ENCODE measurements at regions not wholly inside any gene's neighbourhood (a gene's known extent, or its start where the extent isn't known, plus 50 kb on each side); places are given as distances from the start of the nearest gene placed in this dataset.

DNA sequence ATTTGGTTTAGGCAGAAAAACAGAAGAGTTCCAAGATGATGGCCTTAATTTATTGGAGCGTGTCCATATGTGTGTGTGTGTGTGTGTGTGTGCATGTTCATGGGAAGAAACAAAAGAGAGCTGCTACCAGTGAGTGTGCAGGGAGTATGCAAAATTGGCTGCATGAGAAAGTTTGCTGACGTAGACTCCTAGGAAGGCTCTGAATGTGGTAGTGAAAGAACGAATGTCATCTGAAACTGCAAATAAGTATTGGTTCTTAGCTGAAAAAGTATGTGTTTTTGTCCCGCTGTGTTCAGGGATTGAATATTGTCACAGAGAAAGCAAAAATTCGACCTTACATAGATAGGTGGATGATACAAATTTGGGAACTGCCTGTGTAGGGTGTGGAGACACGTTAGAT is 542.6 kb upstream of the COX7C start:
- Mint-ChIP-seq H3K27me3 (ENCODE audit: low read depth) (no peaks in the 10 kb centered on the region), H3K9me3 (peaks cover 11% of the 10 kb centered on the region), H3K4me1 (ENCODE audit: low read depth) (no peaks in the 10 kb centered on the region), H3K27ac (no peak overlapping the region), H3K36me3 (ENCODE audit: low read depth) (no peaks in the 10 kb centered on the region), H3K4me3 (ENCODE audit: low read depth) (no peak overlapping the region)
- no peak for DNase-seq (ENCODE audit: low spot score)
- intact Hi-C loops (cut with micrococcal nuclease), result no loop called here

GRCh38 chr5:86095092-86095491 is 522.6 kb upstream of the COX7C start:
- Mint-ChIP-seq H3K27ac (no peak overlapping the region), H3K9me3 (no peaks in the 10 kb centered on the region), H3K27me3 (ENCODE audit: low read depth) (no peaks in the 10 kb centered on the region), H3K4me3 (ENCODE audit: low read depth) (no peak overlapping the region), H3K36me3 (ENCODE audit: low read depth) (no peaks in the 10 kb centered on the region), H3K4me1 (ENCODE audit: low read depth) (no peaks in the 10 kb centered on the region)
- DNase-seq (ENCODE audit: low spot score), result no peak
- intact Hi-C loops (cut with micrococcal nuclease), result no loop called here

DNA sequence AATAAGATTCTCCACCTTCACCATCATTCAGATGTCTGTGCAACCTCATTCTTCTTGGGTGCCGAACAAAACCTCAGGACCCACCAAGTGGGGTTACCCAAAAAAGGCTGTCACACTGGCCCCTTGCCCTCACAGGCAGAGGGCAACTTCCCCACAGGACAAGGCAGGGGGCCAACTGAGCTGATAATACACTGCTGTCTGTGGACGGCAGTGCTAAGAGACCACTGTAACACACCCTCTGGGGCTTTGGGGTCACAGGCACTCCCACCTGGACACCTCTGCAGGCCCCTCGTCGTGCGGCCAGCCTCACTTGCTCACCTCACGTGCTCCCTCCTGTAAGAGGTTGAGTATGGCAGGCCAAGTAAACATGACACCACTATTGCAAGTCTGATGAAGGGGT is 515.8 kb upstream of the COX7C start:
- DNase-seq (ENCODE audit: low spot score), result no peak
- H3K4me1 Mint-ChIP-seq (ENCODE audit: low read depth), result no peaks in the 10 kb centered on the region
- H3K9me3 Mint-ChIP-seq, result no peaks in the 10 kb centered on the region
- no peaks in the 10 kb centered on the region for H3K27me3 Mint-ChIP-seq (ENCODE audit: low read depth)
- no peaks in the 10 kb centered on the region for H3K36me3 Mint-ChIP-seq (ENCODE audit: low read depth)
- H3K27ac Mint-ChIP-seq, result no peak overlapping the region
- no peak overlapping the region for H3K4me3 Mint-ChIP-seq (ENCODE audit: low read depth)
- intact Hi-C loops (cut with micrococcal nuclease), result no loop called here

GRCh38 chr5:86108825-86109224 is 508.9 kb upstream of the COX7C start:
- H3K36me3 Mint-ChIP-seq (ENCODE audit: low read depth), result no peaks in the 10 kb centered on the region
- H3K27me3 Mint-ChIP-seq (ENCODE audit: low read depth), result no peaks in the 10 kb centered on the region
- no peaks in the 10 kb centered on the region for H3K9me3 Mint-ChIP-seq

DNA sequence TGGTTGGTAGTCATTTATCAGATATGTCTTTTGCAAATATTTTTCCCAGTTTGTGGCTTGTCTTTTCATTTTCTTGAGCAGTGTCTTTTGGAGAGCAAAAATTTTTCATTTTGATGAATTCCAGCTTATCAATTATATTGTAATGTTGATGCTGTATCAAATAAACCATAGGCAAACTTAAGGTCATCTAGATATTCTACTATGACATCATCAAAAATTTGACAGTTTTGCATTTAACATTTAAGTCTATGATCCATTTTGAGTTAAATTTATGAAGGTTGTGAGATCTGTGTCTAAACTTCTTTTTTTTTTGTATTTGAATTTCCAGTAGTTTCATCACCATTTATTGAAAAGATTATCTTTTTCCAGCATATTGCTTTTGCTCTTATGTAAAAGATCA is 505.5 kb upstream of the COX7C start:
- no peak overlapping the region for H3K27ac Mint-ChIP-seq
- no peaks in the 10 kb centered on the region for H3K27me3 Mint-ChIP-seq (ENCODE audit: low read depth)
- no peak for DNase-seq (ENCODE audit: low spot score)
- no peaks in the 10 kb centered on the region for H3K9me3 Mint-ChIP-seq
- H3K4me1 Mint-ChIP-seq (ENCODE audit: low read depth), result no peaks in the 10 kb centered on the region
- H3K4me3 Mint-ChIP-seq (ENCODE audit: low read depth), result no peak overlapping the region
- intact Hi-C loops (cut with micrococcal nuclease), result no loop called here
- no peaks in the 10 kb centered on the region for H3K36me3 Mint-ChIP-seq (ENCODE audit: low read depth)

More at GRCh38 chr5:86108825-86109224, 508.9 kb upstream of the COX7C start:
- H3K4me1 Mint-ChIP-seq (ENCODE audit: low read depth), result no peaks in the 10 kb centered on the region
- DNase-seq (ENCODE audit: low spot score), result no peak
- H3K27ac Mint-ChIP-seq, result no peak overlapping the region
- intact Hi-C loops (cut with micrococcal nuclease), result no loop called here
- no peak overlapping the region for H3K4me3 Mint-ChIP-seq (ENCODE audit: low read depth)

DNA sequence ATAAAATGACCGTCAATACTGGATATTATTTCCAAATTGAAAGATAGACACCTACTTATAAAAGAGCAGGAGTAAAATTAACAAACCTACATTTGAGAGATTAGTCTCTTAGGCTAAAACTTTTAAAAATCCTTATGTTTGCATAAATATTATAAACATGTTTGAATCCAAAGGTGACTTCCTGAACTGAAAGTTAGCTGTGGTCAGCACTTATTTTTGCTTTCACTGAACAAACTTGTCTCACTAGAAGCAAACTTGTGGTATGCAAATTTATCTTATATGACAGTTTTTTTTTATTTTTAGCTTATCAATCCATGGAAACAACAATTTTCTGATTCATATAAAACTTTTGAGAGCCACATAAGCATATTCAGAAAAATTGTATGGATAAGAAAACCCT is 502.6 kb upstream of the COX7C start:
- DNase-seq (ENCODE audit: low spot score), result no peak
- intact Hi-C loops (cut with micrococcal nuclease), result no loop called here
- Mint-ChIP-seq H3K36me3 (ENCODE audit: low read depth) (no peaks in the 10 kb centered on the region), H3K27ac (no peak overlapping the region), H3K9me3 (no peaks in the 10 kb centered on the region), H3K27me3 (ENCODE audit: low read depth) (no peaks in the 10 kb centered on the region), H3K4me1 (ENCODE audit: low read depth) (no peaks in the 10 kb centered on the region), H3K4me3 (ENCODE audit: low read depth) (no peak overlapping the region)

DNA sequence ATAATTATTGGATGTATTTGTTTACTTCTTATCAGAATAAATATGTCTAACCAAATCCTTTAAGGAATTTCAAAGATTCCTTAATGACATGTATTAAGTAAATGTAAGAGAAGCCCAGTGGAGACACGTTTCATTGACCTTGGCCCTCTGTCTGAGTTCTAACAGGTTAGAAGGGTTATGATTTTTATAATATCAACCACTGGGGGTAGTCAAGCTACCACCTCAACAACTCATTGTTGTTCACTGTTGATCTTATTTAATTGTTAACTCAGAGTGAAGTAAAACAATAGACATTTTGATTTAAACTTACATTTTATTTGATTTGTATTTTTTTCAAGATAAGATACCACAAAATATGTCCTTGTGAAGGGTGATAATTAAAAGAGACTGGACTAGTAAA is 499.2 kb upstream of the COX7C start:
- Mint-ChIP-seq H3K9me3 (no peaks in the 10 kb centered on the region), H3K27me3 (ENCODE audit: low read depth) (no peaks in the 10 kb centered on the region), H3K4me1 (ENCODE audit: low read depth) (no peaks in the 10 kb centered on the region), H3K36me3 (ENCODE audit: low read depth) (no peaks in the 10 kb centered on the region), H3K27ac (no peak overlapping the region), H3K4me3 (ENCODE audit: low read depth) (no peak overlapping the region)
- DNase-seq (ENCODE audit: low spot score), result no peak
- intact Hi-C loops (cut with micrococcal nuclease), result no loop called here

GRCh38 chr5:86124333-86124732 is 493.4 kb upstream of the COX7C start:
- Mint-ChIP-seq H3K4me1 (ENCODE audit: low read depth) (no peaks in the 10 kb centered on the region), H3K36me3 (ENCODE audit: low read depth) (no peaks in the 10 kb centered on the region), H3K27ac (no peak overlapping the region), H3K9me3 (no peaks in the 10 kb centered on the region), H3K27me3 (ENCODE audit: low read depth) (no peaks in the 10 kb centered on the region), H3K4me3 (ENCODE audit: low read depth) (no peak overlapping the region)
- intact Hi-C loops (cut with micrococcal nuclease), result no loop called here
- DNase-seq (ENCODE audit: low spot score), result no peak

DNA sequence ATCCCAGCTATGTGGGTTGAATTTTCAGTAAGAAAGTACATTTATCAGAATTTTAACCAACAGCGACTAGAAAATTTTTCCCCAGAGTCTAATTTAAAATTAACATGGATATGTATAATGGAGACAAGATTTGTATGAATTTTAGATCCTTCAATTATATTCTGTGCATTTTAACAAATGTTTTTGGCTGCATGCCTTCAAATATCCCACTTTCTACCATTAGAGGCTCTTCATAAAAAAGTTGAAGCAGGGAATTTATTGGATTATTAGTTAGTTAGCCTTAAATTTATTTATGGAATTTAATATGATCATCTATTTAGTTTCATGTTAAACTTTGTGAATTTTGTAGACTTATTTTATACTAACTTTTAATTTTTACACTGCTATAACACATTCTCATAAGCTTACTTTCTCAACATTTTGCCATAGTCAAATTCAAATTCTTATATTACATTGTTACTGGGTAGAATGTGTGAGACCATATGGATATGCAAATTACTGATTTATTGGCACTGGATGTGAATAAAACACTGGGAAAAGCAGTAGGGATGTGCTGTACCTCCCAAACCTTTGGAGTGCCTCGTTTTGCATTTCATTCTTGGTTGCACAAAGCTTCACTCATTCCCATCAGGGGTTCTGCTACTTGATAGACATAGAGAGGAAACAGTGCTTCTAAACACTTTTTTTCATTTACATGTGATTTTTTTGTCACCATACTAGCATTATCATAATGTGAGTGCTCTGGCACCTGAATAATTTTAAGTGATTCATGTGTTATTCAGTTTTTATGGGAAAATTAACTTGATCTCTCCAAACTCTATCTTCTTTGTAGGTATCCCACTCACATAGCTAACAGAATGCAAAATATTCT is 491.8 kb upstream of the COX7C start:
- no peak overlapping the region for H3K27ac Mint-ChIP-seq
- H3K4me1 Mint-ChIP-seq (ENCODE audit: low read depth), result no peaks in the 10 kb centered on the region
- H3K27me3 Mint-ChIP-seq (ENCODE audit: low read depth), result no peaks in the 10 kb centered on the region
- DNase-seq (ENCODE audit: low spot score), result no peak
- no peak overlapping the region for H3K4me3 Mint-ChIP-seq (ENCODE audit: low read depth)
- H3K9me3 Mint-ChIP-seq, result no peaks in the 10 kb centered on the region
- intact Hi-C loops (cut with micrococcal nuclease), result no loop called here
- H3K36me3 Mint-ChIP-seq (ENCODE audit: low read depth), result no peaks in the 10 kb centered on the region

- no peaks in the 10 kb centered on the region for H3K4me1 Mint-ChIP-seq (ENCODE audit: low read depth)
- no peaks in the 10 kb centered on the region for H3K9me3 Mint-ChIP-seq
- H3K4me3 Mint-ChIP-seq (ENCODE audit: low read depth), result no peak overlapping the region
- no peaks in the 10 kb centered on the region for H3K36me3 Mint-ChIP-seq (ENCODE audit: low read depth)
- no peak overlapping the region for H3K27ac Mint-ChIP-seq
- intact Hi-C loops (cut with micrococcal nuclease), result no loop called here
- no peaks in the 10 kb centered on the region for H3K27me3 Mint-ChIP-seq (ENCODE audit: low read depth)
- DNase-seq (ENCODE audit: low spot score), result no peak
These were observed 490.0 kb upstream of the COX7C start for GRCh38 chr5:86127696-86128095.

- no peaks in the 10 kb centered on the region for H3K27me3 Mint-ChIP-seq (ENCODE audit: low read depth)
- no peaks in the 10 kb centered on the region for H3K36me3 Mint-ChIP-seq (ENCODE audit: low read depth)
- intact Hi-C loops (cut with micrococcal nuclease), result no loop called here
- H3K4me3 Mint-ChIP-seq (ENCODE audit: low read depth), result no peak overlapping the region
- no peak overlapping the region for H3K27ac Mint-ChIP-seq
- H3K4me1 Mint-ChIP-seq (ENCODE audit: low read depth), result no peaks in the 10 kb centered on the region
- H3K9me3 Mint-ChIP-seq, result no peaks in the 10 kb centered on the region
- DNase-seq (ENCODE audit: low spot score), result no peak
These were observed 488.7 kb upstream of the COX7C start for GRCh38 chr5:86129009-86129408.

DNA sequence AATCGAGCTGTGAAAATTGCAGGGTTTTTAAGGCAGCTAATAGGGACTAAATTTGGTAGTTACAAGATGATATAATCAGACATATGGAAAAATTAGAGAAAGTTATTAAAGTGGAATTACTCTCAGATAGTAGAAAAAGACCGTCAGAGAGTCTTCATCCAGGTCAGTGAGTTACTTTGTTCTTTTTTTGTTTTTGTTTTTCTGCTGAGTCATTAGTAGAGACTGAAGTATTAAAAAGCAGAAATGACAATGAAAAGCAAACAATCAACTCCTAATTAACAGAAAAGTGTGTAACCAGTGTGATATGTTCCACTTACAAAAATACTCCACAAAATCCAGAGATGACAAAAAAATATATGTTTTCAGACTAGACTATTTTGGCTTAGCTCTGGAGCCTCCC is 480.4 kb upstream of the COX7C start:
- H3K27ac Mint-ChIP-seq, result no peak overlapping the region
- H3K4me3 Mint-ChIP-seq (ENCODE audit: low read depth), result no peak overlapping the region
- no peaks in the 10 kb centered on the region for H3K9me3 Mint-ChIP-seq
- intact Hi-C loops (cut with micrococcal nuclease), result no loop called here
- H3K36me3 Mint-ChIP-seq (ENCODE audit: low read depth), result no peaks in the 10 kb centered on the region
- H3K27me3 Mint-ChIP-seq (ENCODE audit: low read depth), result no peaks in the 10 kb centered on the region
- no peaks in the 10 kb centered on the region for H3K4me1 Mint-ChIP-seq (ENCODE audit: low read depth)
- no peak for DNase-seq (ENCODE audit: low spot score)

DNA sequence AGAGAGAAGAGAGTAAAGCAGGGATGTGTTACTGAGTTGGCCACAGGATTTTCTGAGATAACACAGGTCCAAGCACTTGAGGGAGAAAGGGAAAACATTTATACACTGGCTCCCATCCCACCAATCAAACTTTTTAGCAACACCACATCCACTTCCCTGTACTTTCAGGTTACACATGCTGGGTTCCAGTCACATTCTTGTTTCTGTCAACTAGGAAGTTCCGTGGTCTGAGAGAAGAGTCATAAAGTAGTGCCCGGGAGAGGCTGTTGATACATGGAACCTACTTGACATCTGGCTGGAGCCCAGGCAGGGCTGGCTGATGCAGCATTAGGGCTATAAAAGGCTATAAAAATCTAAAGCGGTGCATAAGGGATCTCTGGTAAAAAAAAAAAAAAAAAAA is 473.9 kb upstream of the COX7C start:
- H3K9me3 Mint-ChIP-seq, result peaks cover 4% of the 10 kb centered on the region
- no peak overlapping the region for H3K4me3 Mint-ChIP-seq (ENCODE audit: low read depth)
- intact Hi-C loops (cut with micrococcal nuclease), result no loop called here
- no peaks in the 10 kb centered on the region for H3K4me1 Mint-ChIP-seq (ENCODE audit: low read depth)
- no peak for DNase-seq (ENCODE audit: low spot score)
- no peaks in the 10 kb centered on the region for H3K36me3 Mint-ChIP-seq (ENCODE audit: low read depth)
- no peak overlapping the region for H3K27ac Mint-ChIP-seq
- H3K27me3 Mint-ChIP-seq (ENCODE audit: low read depth), result no peaks in the 10 kb centered on the region

Measured in activated T-helper 2 cell treated with anti-CD3 and anti-CD28 coated beads, Interferon-gamma antibody, Interleukin-2, Interleukin-4, amounts not matched to agents 10 μg/mL and 5 μg/mL and 100 μg/mL, durations not matched to agents 14 hours and 24 hours and 36 hours (primary cell).